Body of pancreas (tissue), 4 donors: ENCODE measurements at regions not wholly inside any gene's neighbourhood (a gene's known extent, or its start where the extent isn't known, plus 50 kb on each side); places are given as distances from the start of the nearest gene placed in this dataset.

Experiments
- POLR2A ChIP-seq, 3 donors: fragments of 450-650 bp; IDR thresholded peaks; one replicate each; pipeline ENCODE4 v1.6.1; 2016; ENCODE audit warnings: antibody characterized with exemption in 3 of 3, mild to moderate bottlenecking in 2 of 3
- TF ChIP-seq, protein P1 (sequence below), 7 experiments: fragments of 450-650 bp in 4 of 7; fragments of 200-600 bp in 3 of 7; sonication (generic) in 3 of 7; IDR thresholded peaks; one replicate each; pipeline ENCODE4 v1.5.1; 2016 to 2019; ENCODE audit warnings: antibody characterized with exemption in 7 of 7

DNA sequence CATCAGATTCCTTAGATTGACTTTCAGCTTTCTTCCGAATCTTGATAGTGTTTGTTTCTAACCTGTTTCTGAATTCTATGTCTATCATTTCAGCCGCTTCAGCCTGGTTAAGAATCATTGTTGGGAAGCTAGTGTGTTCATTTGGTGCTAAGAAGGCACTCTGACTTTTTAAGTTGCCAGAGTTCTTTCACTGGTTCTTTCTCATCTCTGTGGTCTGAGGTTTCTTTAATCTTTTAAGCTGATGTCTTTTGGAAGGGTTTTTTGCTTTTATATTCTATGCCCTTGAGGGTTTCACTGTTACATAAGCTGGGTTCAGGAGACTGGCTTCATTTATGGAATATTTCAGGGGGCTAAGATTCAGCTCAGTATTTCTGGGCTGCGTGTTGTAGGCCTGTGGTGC lies 104.5 kb upstream of the PRSS58 start:
- TF ChIP-seq, protein P1, sequence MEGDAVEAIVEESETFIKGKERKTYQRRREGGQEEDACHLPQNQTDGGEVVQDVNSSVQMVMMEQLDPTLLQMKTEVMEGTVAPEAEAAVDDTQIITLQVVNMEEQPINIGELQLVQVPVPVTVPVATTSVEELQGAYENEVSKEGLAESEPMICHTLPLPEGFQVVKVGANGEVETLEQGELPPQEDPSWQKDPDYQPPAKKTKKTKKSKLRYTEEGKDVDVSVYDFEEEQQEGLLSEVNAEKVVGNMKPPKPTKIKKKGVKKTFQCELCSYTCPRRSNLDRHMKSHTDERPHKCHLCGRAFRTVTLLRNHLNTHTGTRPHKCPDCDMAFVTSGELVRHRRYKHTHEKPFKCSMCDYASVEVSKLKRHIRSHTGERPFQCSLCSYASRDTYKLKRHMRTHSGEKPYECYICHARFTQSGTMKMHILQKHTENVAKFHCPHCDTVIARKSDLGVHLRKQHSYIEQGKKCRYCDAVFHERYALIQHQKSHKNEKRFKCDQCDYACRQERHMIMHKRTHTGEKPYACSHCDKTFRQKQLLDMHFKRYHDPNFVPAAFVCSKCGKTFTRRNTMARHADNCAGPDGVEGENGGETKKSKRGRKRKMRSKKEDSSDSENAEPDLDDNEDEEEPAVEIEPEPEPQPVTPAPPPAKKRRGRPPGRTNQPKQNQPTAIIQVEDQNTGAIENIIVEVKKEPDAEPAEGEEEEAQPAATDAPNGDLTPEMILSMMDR (IDR thresholded peaks at IDR 0.05) = no peak
- no peak for TF ChIP-seq POLR2A (IDR thresholded peaks at IDR 0.05)
